ENCODE measurements at regions not wholly inside any gene's neighbourhood (a gene's known extent, or its start where the extent isn't known, plus 50 kb on each side); places are given as distances from the start of the nearest gene placed in this dataset.

DNA sequence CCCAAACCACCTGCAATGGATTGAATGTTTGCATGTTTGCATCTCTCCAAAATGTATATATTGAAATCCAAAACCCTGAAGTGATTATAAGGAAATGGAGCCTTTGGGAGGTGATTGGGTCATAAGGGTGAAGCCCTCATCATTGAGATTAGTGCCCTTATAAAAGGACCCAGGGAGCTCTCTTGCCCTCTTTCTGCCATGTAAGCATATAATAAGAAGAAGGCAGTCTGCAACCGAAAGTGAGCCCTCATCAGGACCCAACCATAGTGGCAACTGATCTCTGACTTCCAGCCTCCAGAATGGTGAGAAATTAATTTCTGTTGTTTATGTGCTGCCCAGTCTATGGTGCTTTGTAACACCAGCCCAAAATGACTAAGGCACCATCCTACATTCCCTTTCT lies 115.7 kb upstream of the EFNA5 start:
- no peak for DNase-seq (ENCODE audit: low read depth)
- TF ChIP-seq, protein P1, sequence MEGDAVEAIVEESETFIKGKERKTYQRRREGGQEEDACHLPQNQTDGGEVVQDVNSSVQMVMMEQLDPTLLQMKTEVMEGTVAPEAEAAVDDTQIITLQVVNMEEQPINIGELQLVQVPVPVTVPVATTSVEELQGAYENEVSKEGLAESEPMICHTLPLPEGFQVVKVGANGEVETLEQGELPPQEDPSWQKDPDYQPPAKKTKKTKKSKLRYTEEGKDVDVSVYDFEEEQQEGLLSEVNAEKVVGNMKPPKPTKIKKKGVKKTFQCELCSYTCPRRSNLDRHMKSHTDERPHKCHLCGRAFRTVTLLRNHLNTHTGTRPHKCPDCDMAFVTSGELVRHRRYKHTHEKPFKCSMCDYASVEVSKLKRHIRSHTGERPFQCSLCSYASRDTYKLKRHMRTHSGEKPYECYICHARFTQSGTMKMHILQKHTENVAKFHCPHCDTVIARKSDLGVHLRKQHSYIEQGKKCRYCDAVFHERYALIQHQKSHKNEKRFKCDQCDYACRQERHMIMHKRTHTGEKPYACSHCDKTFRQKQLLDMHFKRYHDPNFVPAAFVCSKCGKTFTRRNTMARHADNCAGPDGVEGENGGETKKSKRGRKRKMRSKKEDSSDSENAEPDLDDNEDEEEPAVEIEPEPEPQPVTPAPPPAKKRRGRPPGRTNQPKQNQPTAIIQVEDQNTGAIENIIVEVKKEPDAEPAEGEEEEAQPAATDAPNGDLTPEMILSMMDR (IDR thresholded peaks at IDR 0.05; ENCODE audit: control insufficient read depth, insufficient read depth, low read depth, low read length, missing control alignments): no peak
- no peak overlapping the region for H3K4me3 ChIP-seq (ENCODE audit: control insufficient read depth, low read depth, low read length)

DNA sequence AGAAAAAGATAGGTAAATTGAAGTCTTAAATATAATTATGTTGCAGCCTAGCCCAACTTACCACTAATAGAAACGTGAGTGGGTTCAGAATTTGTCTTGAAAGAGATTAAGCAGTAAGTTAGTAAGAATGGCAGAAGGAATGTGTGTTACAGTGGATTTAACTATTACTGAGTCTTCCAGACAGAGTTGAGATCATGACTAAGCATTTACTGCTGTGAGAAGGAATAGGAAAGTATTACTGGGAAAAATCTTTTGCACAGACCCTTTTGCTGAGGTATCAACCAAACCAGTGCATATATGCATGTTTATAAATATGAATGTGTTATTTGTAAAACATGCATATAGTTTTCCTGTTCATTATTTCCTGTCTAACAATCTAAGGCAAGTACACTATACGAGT lies 112.8 kb upstream of the EFNA5 start:
- DNase-seq (ENCODE audit: low read depth): no peak
- TF ChIP-seq, protein P1 (IDR thresholded peaks at IDR 0.05; ENCODE audit: control insufficient read depth, insufficient read depth, low read depth, low read length, missing control alignments): no peak
- H3K4me3 ChIP-seq (ENCODE audit: control insufficient read depth, low read depth, low read length): no peak overlapping the region

DNA sequence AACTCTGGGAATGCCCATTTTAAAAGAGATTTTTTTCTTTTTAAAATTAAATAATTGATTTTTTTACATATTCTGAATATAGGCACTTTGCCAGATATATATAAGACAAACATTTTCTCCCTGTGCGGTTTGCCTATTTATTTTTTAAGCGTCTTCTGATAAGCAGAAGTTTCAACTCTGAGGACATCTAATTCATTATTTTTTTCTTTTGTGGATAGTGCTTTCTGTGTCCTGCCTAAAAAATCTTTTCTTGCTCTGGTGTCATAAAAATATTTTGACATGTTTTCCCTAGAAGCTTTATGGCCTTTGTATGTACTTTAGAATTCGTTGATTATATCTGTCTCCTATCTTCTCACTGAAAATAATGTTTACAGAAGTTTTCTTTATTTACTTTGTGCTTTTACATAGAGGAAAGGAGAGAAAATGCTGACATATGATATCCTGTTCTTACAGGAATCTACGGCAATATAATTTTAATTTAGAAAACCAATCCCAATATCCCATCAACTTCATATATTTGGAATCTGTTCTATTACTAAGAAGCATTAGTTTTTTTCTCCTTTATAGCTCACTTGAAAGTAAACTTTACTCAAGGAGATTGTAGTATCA lies 111.9 kb upstream of the EFNA5 start:
- DNase-seq (ENCODE audit: low read depth): no peak
- TF ChIP-seq, protein P1 (IDR thresholded peaks at IDR 0.05; ENCODE audit: control insufficient read depth, insufficient read depth, low read depth, low read length, missing control alignments): no peak
- H3K4me3 ChIP-seq (ENCODE audit: control insufficient read depth, low read depth, low read length): no peak overlapping the region

DNA sequence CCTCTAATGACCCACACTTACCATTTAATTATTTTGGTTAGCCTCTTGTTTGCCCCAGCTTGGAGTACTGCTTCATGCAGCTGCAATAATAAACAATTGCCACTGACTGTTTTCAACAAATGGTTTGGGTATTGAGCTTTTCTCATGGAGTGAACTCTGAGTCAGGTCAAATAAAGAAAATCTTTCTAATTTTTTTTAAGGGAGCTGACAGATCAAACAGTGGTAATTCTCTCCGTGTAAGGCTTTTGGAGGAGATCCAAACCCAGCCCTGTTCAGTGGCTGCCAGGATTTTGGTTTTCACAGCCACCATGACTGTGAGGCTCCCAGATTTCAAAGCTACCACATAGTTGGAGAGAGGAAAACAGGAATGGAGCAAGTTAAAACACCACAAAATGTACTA lies 110.7 kb upstream of the EFNA5 start:
- H3K4me3 ChIP-seq (ENCODE audit: control insufficient read depth, low read depth, low read length): no peak overlapping the region
- TF ChIP-seq, protein P1 (IDR thresholded peaks at IDR 0.05; ENCODE audit: control insufficient read depth, insufficient read depth, low read depth, low read length, missing control alignments): no peak
- no peak for DNase-seq (ENCODE audit: low read depth)

DNA sequence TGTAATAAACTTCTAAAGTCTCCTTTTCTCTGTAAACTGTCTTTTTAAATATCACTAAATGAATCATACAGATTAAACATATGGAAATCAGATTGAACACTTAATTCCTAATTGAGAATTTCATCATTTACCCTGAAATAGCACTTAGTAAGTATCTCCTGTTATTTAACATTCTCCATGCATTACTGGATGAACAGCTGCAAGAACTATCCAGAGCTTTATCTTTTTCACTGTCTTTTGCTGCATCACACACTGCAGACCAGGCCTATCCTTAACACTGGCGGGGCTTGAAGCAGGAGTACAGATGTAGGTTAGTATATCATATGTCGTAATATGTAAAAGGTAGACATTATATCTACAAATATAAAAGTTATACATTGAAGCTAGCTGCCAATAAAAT lies 108.7 kb upstream of the EFNA5 start:
- DNase-seq (ENCODE audit: low read depth): no peak
- TF ChIP-seq, protein P1 (IDR thresholded peaks at IDR 0.05; ENCODE audit: control insufficient read depth, insufficient read depth, low read depth, low read length, missing control alignments): no peak
- no peak overlapping the region for H3K4me3 ChIP-seq (ENCODE audit: control insufficient read depth, low read depth, low read length)

DNA sequence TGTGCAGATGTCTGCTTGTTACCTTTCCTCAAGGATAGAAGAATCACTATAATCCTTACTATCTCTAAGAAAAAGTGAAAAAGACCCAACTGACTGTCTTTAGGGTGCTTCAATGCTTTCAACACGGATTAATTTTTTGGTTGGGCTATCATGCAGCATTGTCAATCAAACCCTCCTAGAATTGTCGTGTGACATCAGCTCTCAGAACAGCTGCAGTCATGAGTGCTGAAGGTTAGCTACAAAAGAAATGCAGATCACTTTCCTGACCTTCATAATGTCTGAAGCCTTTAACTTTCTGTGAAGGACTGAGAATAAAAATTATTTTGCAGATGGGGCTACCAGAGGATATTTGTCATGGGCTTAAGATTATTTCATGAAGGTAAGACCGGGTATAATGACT lies 107.9 kb upstream of the EFNA5 start:
- H3K4me3 ChIP-seq (ENCODE audit: control insufficient read depth, low read depth, low read length): no peak overlapping the region
- DNase-seq (ENCODE audit: low read depth): no peak
- TF ChIP-seq, protein P1 (IDR thresholded peaks at IDR 0.05; ENCODE audit: control insufficient read depth, insufficient read depth, low read depth, low read length, missing control alignments): no peak
